Osteocyte (in vitro differentiated cells): ENCODE measurements at regions not wholly inside any gene's neighbourhood (a gene's known extent, or its start where the extent isn't known, plus 50 kb on each side); places are given as distances from the start of the nearest gene placed in this dataset. TPM values are rescaled to one million over a fixed set of nuclear protein-coding genes. Genes with fewer than 3 reads are reported as not detected.
"Not testable (repeated sequence)": the region's sequence is repeated elsewhere in the genome, so short reads cannot be mapped to it uniquely, and the experiment has no call there.

ENCODE experiments used
- DNase-seq: peaks from one replicate; pipeline ENCODE4 v3.0.0; 2021; ENCODE audit warnings: mixed read lengths; ENCODE audit not compliant: unreplicated experiment; ENCODE audit errors: extremely low spot score
- H3K27ac Mint-ChIP-seq: one replicate; pipeline ENCODE4 v1.8.0; 2021; ENCODE audit warnings: mild to moderate bottlenecking, mixed read lengths; ENCODE audit not compliant: unreplicated experiment
- H3K27me3 Mint-ChIP-seq: one replicate; pipeline ENCODE4 v1.8.0; 2021; ENCODE audit warnings: mixed read lengths; ENCODE audit not compliant: unreplicated experiment
- H3K36me3 Mint-ChIP-seq: one replicate; pipeline ENCODE4 v1.8.0; 2021; ENCODE audit warnings: mixed read lengths; ENCODE audit not compliant: unreplicated experiment
- H3K4me1 Mint-ChIP-seq: one replicate; pipeline ENCODE4 v1.8.0; 2021; ENCODE audit warnings: mixed read lengths; ENCODE audit not compliant: unreplicated experiment
- H3K4me3 Mint-ChIP-seq: one replicate; pipeline ENCODE4 v1.8.0; 2021; ENCODE audit warnings: mild to moderate bottlenecking, moderate library complexity, mixed read lengths; ENCODE audit not compliant: unreplicated experiment
- H3K9me3 Mint-ChIP-seq: one replicate; pipeline ENCODE4 v1.8.0; 2021; ENCODE audit warnings: mixed read lengths; ENCODE audit not compliant: unreplicated experiment
- CTCF ChIP-seq: fragments of 200-600 bp; sonication (generic); IDR thresholded peaks from 2 replicates; pipeline ENCODE4 v1.5.0; 2021; ENCODE audit warnings: antibody characterized with exemption, mild to moderate bottlenecking, moderate library complexity
- microRNA-seq: library from miRNA; unstranded; fragments of <30 nt; microRNA quantifications from one replicate; pipeline ENCODE4 v1.1.0, GENCODE V29; 2020; ENCODE audit not compliant: unreplicated experiment

DNA sequence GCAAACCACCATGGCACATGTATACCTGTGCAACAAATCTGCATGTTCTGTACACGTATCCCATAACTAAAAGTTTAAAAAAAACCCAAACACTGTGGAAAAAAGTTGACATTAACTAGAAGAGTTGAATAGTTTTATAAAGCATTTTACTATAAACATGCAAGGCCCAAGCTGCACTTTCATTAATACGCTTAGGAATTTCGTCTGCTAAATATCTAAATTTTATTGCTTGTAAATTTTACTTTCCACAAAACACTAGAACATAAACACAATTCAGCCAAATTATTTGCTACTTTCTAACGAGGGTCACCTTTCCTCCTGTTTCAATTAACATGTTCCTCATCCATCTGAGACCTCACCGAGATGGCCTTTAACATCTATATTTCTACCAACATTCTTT, 74.4 kb upstream of the MAN1A1 start:
- Mint-ChIP-seq H3K36me3 (no peaks in the 10 kb centered on the region), H3K9me3 (peaks cover 30% of the 10 kb centered on the region), H3K4me1 (no peaks in the 10 kb centered on the region), H3K27me3 (no peaks in the 10 kb centered on the region), H3K27ac (no peak overlapping the region), H3K4me3 (no peak overlapping the region)
- DNase-seq, result no peak
- TF ChIP-seq CTCF, result no peak

- H3K9me3 Mint-ChIP-seq, result peaks cover 38% of the 10 kb centered on the region
- H3K4me3 Mint-ChIP-seq, H3K36me3 Mint-ChIP-seq, H3K4me1 Mint-ChIP-seq, H3K27me3 Mint-ChIP-seq, DNase-seq, H3K27ac Mint-ChIP-seq: not testable (repeated sequence)
Measured at GRCh38 chr6:119418084-119418483, 68.5 kb upstream of the MAN1A1 start.

GRCh38 chr6:119407156-119407555, 57.6 kb upstream of the MAN1A1 start:
- no peaks in the 10 kb centered on the region for H3K9me3 Mint-ChIP-seq
- H3K4me1 Mint-ChIP-seq, result no peaks in the 10 kb centered on the region
- TF ChIP-seq CTCF, result no peak
- no peak for DNase-seq
- H3K4me3 Mint-ChIP-seq, result no peak overlapping the region
- no peak overlapping the region for H3K27ac Mint-ChIP-seq
- H3K27me3 Mint-ChIP-seq, result peaks cover 7% of the 10 kb centered on the region
- H3K36me3 Mint-ChIP-seq, result no peaks in the 10 kb centered on the region

GRCh38 chr6:119405114-119405513, 55.6 kb upstream of the MAN1A1 start:
- not testable (repeated sequence) for H3K9me3 Mint-ChIP-seq, H3K27ac Mint-ChIP-seq, H3K4me1 Mint-ChIP-seq, H3K36me3 Mint-ChIP-seq, H3K4me3 Mint-ChIP-seq, DNase-seq, H3K27me3 Mint-ChIP-seq

Small RNA genes in the stretch of these regions (microRNA-seq; reads per million reads assigned to microRNA genes)
- gene MIR3144, result not detected
